GM21717 (cell line): ENCODE measurements at regions not wholly inside any gene's neighbourhood (a gene's known extent, or its start where the extent isn't known, plus 50 kb on each side); places are given as distances from the start of the nearest gene placed in this dataset.

Source experiments
- ATAC-seq: cut with Tn5 transposase; IDR thresholded peaks from one replicate; pipeline ENCODE4 v1.9.1; 2021; ENCODE audit warnings: mild to moderate bottlenecking, moderate library complexity; ENCODE audit not compliant: unreplicated experiment

GRCh38 chr6:154885214-154885613, 109.9 kb upstream of the TIAM2 start:
- no peak for ATAC-seq

- ATAC-seq, result no peak
Observed at GRCh38 chr6:154886016-154886415, 109.1 kb upstream of the TIAM2 start.

GRCh38 chr6:154886471-154886870, 108.6 kb upstream of the TIAM2 start:
- no peak for ATAC-seq

GRCh38 chr6:154887051-154887450, 108.1 kb upstream of the TIAM2 start:
- no peak for ATAC-seq

GRCh38 chr6:154888421-154889295, 106.5 kb upstream of the TIAM2 start:
- no peak for ATAC-seq

GRCh38 chr6:154890874-154891273, 104.2 kb upstream of the TIAM2 start:
- ATAC-seq, result no peak

- ATAC-seq, result no peak
Observed at GRCh38 chr6:154891901-154892300, 103.2 kb upstream of the TIAM2 start.

- no peak for ATAC-seq
Observed at GRCh38 chr6:154893917-154894316, 101.2 kb upstream of the TIAM2 start.

- no peak for ATAC-seq
Observed at GRCh38 chr6:154894902-154895301, 100.2 kb upstream of the TIAM2 start.

GRCh38 chr6:154895841-154896240, 99.3 kb upstream of the TIAM2 start:
- no peak for ATAC-seq

GRCh38 chr6:154898821-154899220, 96.3 kb upstream of the TIAM2 start:
- no peak for ATAC-seq

GRCh38 chr6:154899824-154900463, 95.2 kb upstream of the TIAM2 start:
- ATAC-seq, result no peak

- no peak for ATAC-seq
Observed at GRCh38 chr6:154901876-154902552, 93.1 kb upstream of the TIAM2 start.

- ATAC-seq, result no peak
Observed at GRCh38 chr6:154907291-154907690, 87.8 kb upstream of the TIAM2 start.

GRCh38 chr6:154908723-154909122, 86.4 kb upstream of the TIAM2 start:
- ATAC-seq, result no peak

GRCh38 chr6:154909311-154909710, 85.8 kb upstream of the TIAM2 start:
- ATAC-seq, result no peak

- ATAC-seq, result no peak
Observed at GRCh38 chr6:154909821-154910220, 85.3 kb upstream of the TIAM2 start.

- no peak for ATAC-seq
Observed at GRCh38 chr6:154914288-154914687, 80.8 kb upstream of the TIAM2 start.

GRCh38 chr6:154916857-154917256, 78.3 kb upstream of the TIAM2 start:
- no peak for ATAC-seq

GRCh38 chr6:154917941-154918340, 77.2 kb upstream of the TIAM2 start:
- ATAC-seq, result no peak

GRCh38 chr6:154919806-154920205, 75.3 kb upstream of the TIAM2 start:
- ATAC-seq, result no peak
